K562 (cell line): ENCODE measurements at regions not wholly inside any gene's neighbourhood (a gene's known extent, or its start where the extent isn't known, plus 50 kb on each side); places are given as distances from the start of the nearest gene placed in this dataset.

ENCODE experiments used
- ATAC-seq: fragments of 200-7000 bp; cut with Tn5 transposase; 3 replicates; pipeline ENCODE4 v1.9.1; 2020; ENCODE audit warnings: moderate library complexity
- BruUV-seq: library from RNA; stranded (reverse); fragments of 400-500 nt; replicated peaks from 2 replicates; lab custom pipeline; 2021; lab: Mats Ljungman, UMichigan
- CTCF ChIA-PET: fragments of 300-600 bp; formaldehyde crosslinking; extraction: SDS; loops from one replicate; lab custom pipeline; 2021; ENCODE audit warnings: low intra/inter-chr PET ratio; lab: Yijun Ruan, JAX
- POLR2A ChIA-PET: fragments of 300-600, 350-650 bp; sonication (Branson Sonifier 250); formaldehyde crosslinking; extraction: SDS; loops from one replicate; lab custom pipeline; 2021; ENCODE audit warnings: antibody characterized with exemption, inconsistent platforms; lab: Yijun Ruan, JAX
- DNase-seq, 4 experiments: peaks; one replicate each; pipeline versions ENCODE4 v3.0.0 to v3.0.0-alpha.2; 2011 to 2018; ENCODE audit warnings: low spot score in 3 of 4, mixed read lengths in 3 of 4; ENCODE audit errors: extremely low read depth in 1 of 4
- FAIRE-seq: peaks from 2 replicates; lab custom pipeline; 2011; peaks lifted over from hg19 to GRCh38; lab: Jason Lieb, UNC
- H2AFZ ChIP-seq: 2 replicates; pipeline ENCODE4 v1.6.0; 2011; ENCODE audit warnings: low read depth, low read length, control low read depth, inconsistent platforms
- H3K27ac ChIP-seq: fragments of 200-600 bp; 3 replicates; pipeline ENCODE4 v1.8.0; 2011; ENCODE audit warnings: low read depth, mild to moderate bottlenecking, control low read depth, inconsistent platforms, low read length, moderate library complexity, mixed read lengths; ENCODE audit errors: extremely low read depth
- H3K27me3 ChIP-seq, 2 experiments: fragments of 300-600 bp in 1 of 2; 2 replicates in 1 of 2; 3 replicates in 1 of 2; pipeline versions ENCODE4 v1.6.0 to v1.8.0; 2011; ENCODE audit warnings: inconsistent platforms in 2 of 2, low read length in 2 of 2, mild to moderate bottlenecking in 1 of 2, mixed read lengths in 1 of 2, moderate library complexity in 1 of 2; ENCODE audit not compliant: control insufficient read depth in 2 of 2, insufficient read depth in 2 of 2
- H3K36me3 ChIP-seq: fragments of 300-600 bp; 3 replicates; pipeline ENCODE4 v1.8.0; 2011; ENCODE audit warnings: mild to moderate bottlenecking, low read length, inconsistent platforms; ENCODE audit not compliant: control insufficient read depth, insufficient read depth
- H3K4me1 ChIP-seq, 2 experiments: fragments of 200-600 bp in 1 of 2; replicated peaks in 1 of 2; 2 replicates in 1 of 2; 3 replicates in 1 of 2; pipeline versions ENCODE4 v1.5.1 to v1.8.0; 2011; ENCODE audit warnings: inconsistent platforms in 2 of 2, low read length in 2 of 2, mild to moderate bottlenecking in 1 of 2, mixed read lengths in 1 of 2, moderate library complexity in 1 of 2; ENCODE audit not compliant: control insufficient read depth in 2 of 2, insufficient read depth in 2 of 2
- H3K4me2 ChIP-seq: 2 replicates; pipeline ENCODE4 v1.6.1; 2011; ENCODE audit warnings: low read length, control low read depth, inconsistent platforms, mixed read lengths; ENCODE audit not compliant: insufficient read depth
- H3K4me3 ChIP-seq: fragments of 200-600 bp; sonication (generic), shearing (Covaris generic); 2 replicates; pipeline ENCODE4 v1.5.1; 2016; ENCODE audit warnings: control low read depth, inconsistent platforms
- H3K79me2 ChIP-seq: fragments of 200-600 bp; 3 replicates; pipeline ENCODE4 v1.8.0; 2011; ENCODE audit warnings: low read length, inconsistent platforms; ENCODE audit not compliant: control insufficient read depth, insufficient read depth
- H3K9ac ChIP-seq, 2 experiments: 2 replicates each; pipeline versions ENCODE4 v1.6.0 to v1.6.1; 2011; ENCODE audit warnings: low read depth in 2 of 2, low read length in 2 of 2, control low read depth in 1 of 2, inconsistent platforms in 1 of 2, mild to moderate bottlenecking in 1 of 2, mixed read lengths in 1 of 2; ENCODE audit not compliant: insufficient read depth in 1 of 2
- H3K9me1 ChIP-seq: one replicate; pipeline ENCODE4 v1.6.0; 2011; ENCODE audit warnings: inconsistent platforms, mild to moderate bottlenecking, low read length, moderate library complexity; ENCODE audit not compliant: control insufficient read depth, insufficient read depth
- H3K9me3 ChIP-seq: replicated peaks from 2 replicates; pipeline ENCODE4 v1.5.1; 2011; ENCODE audit warnings: low read depth, low read length, inconsistent platforms; ENCODE audit not compliant: control insufficient read depth, insufficient read depth
- H4K20me1 ChIP-seq: replicated peaks from 2 replicates; pipeline ENCODE4 v1.6.1; 2011; ENCODE audit warnings: low read length, inconsistent platforms, mixed read lengths; ENCODE audit not compliant: control insufficient read depth, insufficient read depth
- BACH1 ChIP-seq: fragments of 200-800 bp; sonication (Bioruptor generic); IDR thresholded peaks from 2 replicates; pipeline ENCODE4 v1.6.1; 2016; ENCODE audit warnings: missing genetic modification characterization, missing compliant biosample characterization
- CBX1 ChIP-seq: sonication (generic); IDR thresholded peaks from 2 replicates; pipeline ENCODE4 v1.6.1; 2016; ENCODE audit warnings: antibody characterized with exemption, low read depth, mild to moderate bottlenecking
- ETS2 ChIP-seq: IDR thresholded peaks from 2 replicates; pipeline ENCODE4 v1.6.1; 2016; ENCODE audit warnings: borderline replicate concordance, missing genetic modification characterization, mild to moderate bottlenecking, moderate library complexity, missing compliant biosample characterization; ENCODE audit not compliant: poor library complexity, severe bottlenecking
- FOXA3 ChIP-seq, 2 experiments: fragments of 450-650 bp in 1 of 2; sonication (generic) in 1 of 2; formaldehyde crosslinking; IDR thresholded peaks in 1 of 2; conservative IDR thresholded peaks in 1 of 2; 2 replicates each; pipeline versions ENCODE4 v1.4.0 to v1.8.0; 2020 to 2022; ENCODE audit warnings: mild to moderate bottlenecking in 2 of 2, missing genetic modification reagents in 1 of 2
- IRF1 ChIP-seq: sonication (generic); formaldehyde crosslinking; IDR thresholded peaks from 2 replicates; pipeline ENCODE4 v1.8.0; 2022; ENCODE audit warnings: missing genetic modification reagents, mild to moderate bottlenecking, borderline replicate concordance
- NRF1 ChIP-seq, 2 experiments: fragments of 450-650 bp; IDR thresholded peaks in 1 of 2; conservative IDR thresholded peaks in 1 of 2; 2 replicates each; pipeline ENCODE4 v1.6.1; 2014; ENCODE audit warnings: mild to moderate bottlenecking in 2 of 2
- U2AF2 ChIP-seq: fragments of 200-400 bp; formaldehyde crosslinking; optimal IDR thresholded peaks from 2 replicates; pipeline ENCODE3; 2017; ENCODE audit warnings: low read depth, mild to moderate bottlenecking, low read length
- ZNF232 ChIP-seq: sonication (generic); formaldehyde crosslinking; IDR thresholded peaks from 2 replicates; pipeline ENCODE4 v1.8.0; 2022; ENCODE audit warnings: mild to moderate bottlenecking, missing genetic modification reagents
- ZNF311 ChIP-seq: fragments of 250-450 bp; sonication (Bioruptor Pico); IDR thresholded peaks from 2 replicates; pipeline ENCODE4 v1.4.0; 2020; ENCODE audit warnings: mild to moderate bottlenecking, moderate library complexity
- ZNF780A ChIP-seq: fragments of 250-450 bp; sonication (Bioruptor Pico); IDR thresholded peaks from 2 replicates; pipeline ENCODE4 v1.5.0; 2021; ENCODE audit warnings: mild to moderate bottlenecking
- ZNF79 ChIP-seq: fragments of 250-450 bp; sonication (Bioruptor Pico); IDR thresholded peaks from 2 replicates; pipeline ENCODE4 v1.4.0; 2020; ENCODE audit warnings: low read depth, mild to moderate bottlenecking, moderate library complexity
- WGBS: fragments of 100-300 bp; shearing (Covaris generic); methylation state at CpG from one replicate; pipeline ENCODE4 v1.1.6; 2016; ENCODE audit warnings: low coverage, mixed read lengths; ENCODE audit not compliant: insufficient coverage; ENCODE audit errors: missing lambda C conversion rate; 5-methylcytosine and 5-hydroxymethylcytosine counted together
- in situ Hi-C: fragments of 300-500 bp; cut with MboI; formaldehyde crosslinking; loops from 4 replicates; pipeline ENCODE4 v1.15.0; 2018; ENCODE audit warnings: inconsistent platforms, mixed read lengths
- intact Hi-C: fragments of 100-400 bp; cut with micrococcal nuclease; formaldehyde crosslinking; loops from 2 replicates; pipeline ENCODE4 v1.14.2; 2022
- TF ChIP-seq, protein P1 (sequence below): sonication (generic); formaldehyde crosslinking; IDR thresholded peaks from 2 replicates; pipeline ENCODE4 v1.8.0; 2023; ENCODE audit warnings: mild to moderate bottlenecking, missing genetic modification reagents
- TF ChIP-seq, protein P2 (sequence below): sonication (generic); formaldehyde crosslinking; IDR thresholded peaks from 2 replicates; pipeline ENCODE4 v1.8.0; 2022; ENCODE audit warnings: mild to moderate bottlenecking, missing genetic modification reagents

DNA sequence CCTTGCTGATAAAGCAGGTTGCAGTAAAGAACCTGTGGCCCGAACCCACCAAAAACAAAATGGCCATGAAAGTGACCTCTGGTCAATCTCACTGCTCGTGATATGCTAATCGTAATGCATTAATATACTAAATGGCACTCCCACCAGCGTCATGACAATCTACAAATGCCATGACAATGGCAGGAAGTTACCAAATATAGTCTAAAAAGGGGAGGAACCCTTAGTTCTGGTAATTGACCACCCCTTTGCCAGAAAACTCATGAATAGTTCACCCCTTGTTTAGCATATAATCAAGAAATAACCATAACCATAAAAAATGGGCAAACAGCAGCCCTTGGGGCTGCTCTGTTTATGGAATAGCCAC, 1139.4 kb upstream of the LRRN3 start:
- 2% methylated on average over 4 of the region's 4 CpGs for WGBS
- Histone ChIP-seq H2AFZ (no peak overlapping the region), H3K4me3 (no peak overlapping the region), H3K27ac (no peak overlapping the region), H3K9ac (no peak overlapping the region), H4K20me1 (no peaks in the 10 kb centered on the region), H3K4me2 (no peak overlapping the region), H3K27me3 (no peaks in the 10 kb centered on the region), H3K9me3 (no peaks in the 10 kb centered on the region), H3K9me1 (no peaks in the 10 kb centered on the region), H3K4me1 (no peaks in the 10 kb centered on the region), H3K79me2 (no peaks in the 10 kb centered on the region), H3K36me3 (no peaks in the 10 kb centered on the region)
- ChIA-PET CTCF (no interaction called here), POLR2A (no interaction called here)
- TF ChIP-seq BACH1 (no peak), NRF1 (conservative IDR thresholded peaks at IDR 0.05 in 1 of 2, IDR thresholded peaks at IDR 0.05 in 1 of 2) (no peak), ZNF780A (CRISPR knock-in tag) (no peak), IRF1 (CRISPR knock-in tag) (no peak), U2AF2 (no peak), ZNF232 (CRISPR knock-in tag) (no peak), CBX1 (no peak), ZNF79 (CRISPR knock-in tag) (no peak), ETS2 (no peak), FOXA3 (CRISPR knock-in tag; conservative IDR thresholded peaks at IDR 0.05 in 1 of 2, IDR thresholded peaks at IDR 0.05 in 1 of 2) (no peak), ZNF311 (CRISPR knock-in tag) (no peak)
- TF ChIP-seq, protein P1, sequence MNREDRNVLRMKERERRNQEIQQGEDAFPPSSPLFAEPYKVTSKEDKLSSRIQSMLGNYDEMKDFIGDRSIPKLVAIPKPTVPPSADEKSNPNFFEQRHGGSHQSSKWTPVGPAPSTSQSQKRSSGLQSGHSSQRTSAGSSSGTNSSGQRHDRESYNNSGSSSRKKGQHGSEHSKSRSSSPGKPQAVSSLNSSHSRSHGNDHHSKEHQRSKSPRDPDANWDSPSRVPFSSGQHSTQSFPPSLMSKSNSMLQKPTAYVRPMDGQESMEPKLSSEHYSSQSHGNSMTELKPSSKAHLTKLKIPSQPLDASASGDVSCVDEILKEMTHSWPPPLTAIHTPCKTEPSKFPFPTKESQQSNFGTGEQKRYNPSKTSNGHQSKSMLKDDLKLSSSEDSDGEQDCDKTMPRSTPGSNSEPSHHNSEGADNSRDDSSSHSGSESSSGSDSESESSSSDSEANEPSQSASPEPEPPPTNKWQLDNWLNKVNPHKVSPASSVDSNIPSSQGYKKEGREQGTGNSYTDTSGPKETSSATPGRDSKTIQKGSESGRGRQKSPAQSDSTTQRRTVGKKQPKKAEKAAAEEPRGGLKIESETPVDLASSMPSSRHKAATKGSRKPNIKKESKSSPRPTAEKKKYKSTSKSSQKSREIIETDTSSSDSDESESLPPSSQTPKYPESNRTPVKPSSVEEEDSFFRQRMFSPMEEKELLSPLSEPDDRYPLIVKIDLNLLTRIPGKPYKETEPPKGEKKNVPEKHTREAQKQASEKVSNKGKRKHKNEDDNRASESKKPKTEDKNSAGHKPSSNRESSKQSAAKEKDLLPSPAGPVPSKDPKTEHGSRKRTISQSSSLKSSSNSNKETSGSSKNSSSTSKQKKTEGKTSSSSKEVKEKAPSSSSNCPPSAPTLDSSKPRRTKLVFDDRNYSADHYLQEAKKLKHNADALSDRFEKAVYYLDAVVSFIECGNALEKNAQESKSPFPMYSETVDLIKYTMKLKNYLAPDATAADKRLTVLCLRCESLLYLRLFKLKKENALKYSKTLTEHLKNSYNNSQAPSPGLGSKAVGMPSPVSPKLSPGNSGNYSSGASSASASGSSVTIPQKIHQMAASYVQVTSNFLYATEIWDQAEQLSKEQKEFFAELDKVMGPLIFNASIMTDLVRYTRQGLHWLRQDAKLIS (CRISPR knock-in tag) = no peak
- TF ChIP-seq, protein P2, sequence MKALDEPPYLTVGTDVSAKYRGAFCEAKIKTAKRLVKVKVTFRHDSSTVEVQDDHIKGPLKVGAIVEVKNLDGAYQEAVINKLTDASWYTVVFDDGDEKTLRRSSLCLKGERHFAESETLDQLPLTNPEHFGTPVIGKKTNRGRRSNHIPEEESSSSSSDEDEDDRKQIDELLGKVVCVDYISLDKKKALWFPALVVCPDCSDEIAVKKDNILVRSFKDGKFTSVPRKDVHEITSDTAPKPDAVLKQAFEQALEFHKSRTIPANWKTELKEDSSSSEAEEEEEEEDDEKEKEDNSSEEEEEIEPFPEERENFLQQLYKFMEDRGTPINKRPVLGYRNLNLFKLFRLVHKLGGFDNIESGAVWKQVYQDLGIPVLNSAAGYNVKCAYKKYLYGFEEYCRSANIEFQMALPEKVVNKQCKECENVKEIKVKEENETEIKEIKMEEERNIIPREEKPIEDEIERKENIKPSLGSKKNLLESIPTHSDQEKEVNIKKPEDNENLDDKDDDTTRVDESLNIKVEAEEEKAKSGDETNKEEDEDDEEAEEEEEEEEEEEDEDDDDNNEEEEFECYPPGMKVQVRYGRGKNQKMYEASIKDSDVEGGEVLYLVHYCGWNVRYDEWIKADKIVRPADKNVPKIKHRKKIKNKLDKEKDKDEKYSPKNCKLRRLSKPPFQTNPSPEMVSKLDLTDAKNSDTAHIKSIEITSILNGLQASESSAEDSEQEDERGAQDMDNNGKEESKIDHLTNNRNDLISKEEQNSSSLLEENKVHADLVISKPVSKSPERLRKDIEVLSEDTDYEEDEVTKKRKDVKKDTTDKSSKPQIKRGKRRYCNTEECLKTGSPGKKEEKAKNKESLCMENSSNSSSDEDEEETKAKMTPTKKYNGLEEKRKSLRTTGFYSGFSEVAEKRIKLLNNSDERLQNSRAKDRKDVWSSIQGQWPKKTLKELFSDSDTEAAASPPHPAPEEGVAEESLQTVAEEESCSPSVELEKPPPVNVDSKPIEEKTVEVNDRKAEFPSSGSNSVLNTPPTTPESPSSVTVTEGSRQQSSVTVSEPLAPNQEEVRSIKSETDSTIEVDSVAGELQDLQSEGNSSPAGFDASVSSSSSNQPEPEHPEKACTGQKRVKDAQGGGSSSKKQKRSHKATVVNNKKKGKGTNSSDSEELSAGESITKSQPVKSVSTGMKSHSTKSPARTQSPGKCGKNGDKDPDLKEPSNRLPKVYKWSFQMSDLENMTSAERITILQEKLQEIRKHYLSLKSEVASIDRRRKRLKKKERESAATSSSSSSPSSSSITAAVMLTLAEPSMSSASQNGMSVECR (CRISPR knock-in tag) = no peak
- ATAC-seq (no peak), DNase-seq (no peak), FAIRE-seq (no peak)
- in situ Hi-C loops (no loop called here), intact Hi-C loops (no loop called here)
- no TSS peak for BruUV-seq
